ENCODE measurements at regions not wholly inside any gene's neighbourhood (a gene's known extent, or its start where the extent isn't known, plus 50 kb on each side); places are given as distances from the start of the nearest gene placed in this dataset.
"Not testable (repeated sequence)": the region's sequence is repeated elsewhere in the genome, so short reads cannot be mapped to it uniquely, and the experiment has no call there.

- TF ChIP-seq CTCF (IDR thresholded peaks at IDR 0.05; ENCODE audit: borderline replicate concordance, extremely low read depth, low read length, poor library complexity, severe bottlenecking); EZH2 (IDR thresholded peaks at IDR 0.05; ENCODE audit: borderline replicate concordance, low read depth, low read length, severe bottlenecking): not testable (repeated sequence)
These were observed 470.7 kb upstream of the C16orf82 start for GRCh38 chr16:26596033-26596432.

Data from DND-41 (cell line).